ENCODE measurements at regions not wholly inside any gene's neighbourhood (a gene's known extent, or its start where the extent isn't known, plus 50 kb on each side); places are given as distances from the start of the nearest gene placed in this dataset.

- TF ChIP-seq POLR2AphosphoS5 (IDR thresholded peaks at IDR 0.05; ENCODE audit: low read depth) (no peak), CTCF (IDR thresholded peaks at IDR 0.05; ENCODE audit: insufficient read depth, low read length) (no peak), REST (IDR thresholded peaks at IDR 0.05; ENCODE audit: insufficient replicate concordance, low read depth) (no peak), GABPA (IDR thresholded peaks at IDR 0.05; ENCODE audit: low read depth) (no peak), SPI1 (IDR thresholded peaks at IDR 0.05; ENCODE audit: borderline replicate concordance, low read depth) (no peak)
Observed at GRCh38 chr18:8965398-8965797, 137.1 kb upstream of the NDUFV2 start.

All from HL-60 (cell line).